BLaER1 treated with 17β-estradiol and CSF1 and Interleukin-3, amounts not matched to agents 10 nM and 100 nM (cell line): ENCODE measurements at regions not wholly inside any gene's neighbourhood (a gene's known extent, or its start where the extent isn't known, plus 50 kb on each side); places are given as distances from the start of the nearest gene placed in this dataset.

Experiments
- H3K27ac ChIP-seq, 11 experiments: shearing (Covaris generic); formaldehyde crosslinking; 2 replicates each; pipeline ENCODE4 v1.8.1; 2022
- H3K27me3 ChIP-seq, 11 experiments: shearing (Covaris generic); formaldehyde crosslinking; 2 replicates each; pipeline ENCODE4 v1.8.1; 2022
- H3K36me3 ChIP-seq, 11 experiments: shearing (Covaris generic); formaldehyde crosslinking; 2 replicates each; pipeline ENCODE4 v1.8.1; 2022
- H3K4me1 ChIP-seq, 10 experiments: shearing (Covaris generic); formaldehyde crosslinking; 2 replicates each; pipeline ENCODE4 v1.8.1; 2022
- H3K4me2 ChIP-seq, 11 experiments: shearing (Covaris generic); formaldehyde crosslinking; 2 replicates each; pipeline ENCODE4 v1.8.1; 2022
- H3K4me3 ChIP-seq, 10 experiments: shearing (Covaris generic); formaldehyde crosslinking; 2 replicates each; pipeline ENCODE4 v1.8.1; 2022
- H3K9ac ChIP-seq, 11 experiments: shearing (Covaris generic); formaldehyde crosslinking; 2 replicates each; pipeline ENCODE4 v1.8.1; 2022
- H3K9me3 ChIP-seq, 11 experiments: shearing (Covaris generic); formaldehyde crosslinking; replicated peaks in 1 of 11; 2 replicates each; pipeline ENCODE4 v1.8.1; 2022
- H4K20me1 ChIP-seq, 11 experiments: shearing (Covaris generic); formaldehyde crosslinking; 2 replicates each; pipeline ENCODE4 v1.8.1; 2022
- Cebpa-rat ChIP-seq, 11 experiments: shearing (Covaris generic); IDR thresholded peaks; 2 replicates each; pipeline ENCODE4 v1.8.1; 2022

GRCh38 chr7:353746-354325 lies 63.9 kb downstream of the FOXL3 start:
- Histone ChIP-seq H3K27me3 (peaks cover 0 to 25% (median 0%) of the 10 kb centered on the region in 11 experiments; a peak in 5 of 22 replicates), H3K36me3 (no peaks in the 10 kb centered on the region; a peak in 3 of 22 replicates), H3K4me2 (peak overlapping the region in 9 of 11 experiments; percentile 86 to 99 (median 94); a peak in 17 of 22 replicates), H3K9ac (peak overlapping the region in 5 of 11 experiments; percentile 18 to 83 (median 79); a peak in 5 of 22 replicates), H3K4me1 (peaks cover 39 to 97% (median 93%) of the 10 kb centered on the region in 10 experiments), H4K20me1 (no peaks in the 10 kb centered on the region; a peak in 1 of 22 replicates), H3K4me3 (no peak overlapping the region), H3K9me3 (peaks cover 0 to 9% (median 7%) of the 10 kb centered on the region in 11 experiments; a peak in 15 of 22 replicates), H3K27ac (peak overlapping the region in 5 of 11 experiments; percentile 83 to 91 (median 85); a peak in 8 of 22 replicates)
- no peak for TF ChIP-seq Cebpa-rat (IDR thresholded peaks at IDR 0.05)

- Histone ChIP-seq H3K27ac (peak overlapping the region in 7 of 11 experiments; percentile 9 to 91 (median 84); a peak in 10 of 22 replicates), H3K4me3 (no peak overlapping the region), H3K36me3 (no peaks in the 10 kb centered on the region; a peak in 1 of 22 replicates), H3K9me3 (peaks cover 0 to 9% (median 7%) of the 10 kb centered on the region in 11 experiments; a peak in 15 of 22 replicates), H3K9ac (peak overlapping the region in 6 of 11 experiments; percentile 15 to 79 (median 44); a peak in 8 of 22 replicates), H3K4me2 (peak overlapping the region in 9 of 11 experiments; percentile 86 to 99 (median 94); a peak in 17 of 22 replicates), H3K4me1 (peaks cover 39 to 97% (median 93%) of the 10 kb centered on the region in 10 experiments), H3K27me3 (peaks cover 0 to 35% (median 0%) of the 10 kb centered on the region in 11 experiments; a peak in 5 of 22 replicates), H4K20me1 (no peaks in the 10 kb centered on the region)
- no peak for TF ChIP-seq Cebpa-rat (IDR thresholded peaks at IDR 0.05)
Measured at GRCh38 chr7:354597-355470, 64.9 kb downstream of the FOXL3 start.

GRCh38 chr7:355568-355967 lies 65.6 kb downstream of the FOXL3 start:
- peaks cover 0 to 42% (median 0%) of the 10 kb centered on the region in 11 experiments; a peak in 5 of 22 replicates for H3K27me3 ChIP-seq

GRCh38 chr7:356087-356486 lies 66.1 kb downstream of the FOXL3 start:
- TF ChIP-seq Cebpa-rat (IDR thresholded peaks at IDR 0.05), result no peak
- peak overlapping the region in 7 of 11 experiments; percentile 83 to 98 (median 93); a peak in 14 of 22 replicates for H3K4me2 ChIP-seq
- H3K27me3 ChIP-seq, result peaks cover 0 to 46% (median 0%) of the 10 kb centered on the region in 11 experiments; a peak in 5 of 22 replicates

More at GRCh38 chr7:355568-355967, 65.6 kb downstream of the FOXL3 start:
- H3K4me1 ChIP-seq, result peaks cover 40 to 97% (median 93%) of the 10 kb centered on the region in 10 experiments
- H3K9ac ChIP-seq, result no peak overlapping the region
- H3K36me3 ChIP-seq, result no peaks in the 10 kb centered on the region
- TF ChIP-seq Cebpa-rat (IDR thresholded peaks at IDR 0.05), result no peak
- H3K4me2 ChIP-seq, result peak overlapping the region in 7 of 11 experiments; percentile 86 to 99 (median 93); a peak in 11 of 22 replicates
- H3K9me3 ChIP-seq, result peaks cover 0 to 9% (median 7%) of the 10 kb centered on the region in 11 experiments; a peak in 15 of 22 replicates
- H4K20me1 ChIP-seq, result no peaks in the 10 kb centered on the region
- peak overlapping the region in 2 of 11 experiments; percentile 84 to 91; a peak in 2 of 22 replicates for H3K27ac ChIP-seq
- H3K4me3 ChIP-seq, result no peak overlapping the region

GRCh38 chr7:356691-357462 lies 66.9 kb downstream of the FOXL3 start:
- Histone ChIP-seq H3K9ac (peak overlapping the region in 5 of 11 experiments; percentile 6 to 51 (median 29); a peak in 6 of 22 replicates), H3K36me3 (no peaks in the 10 kb centered on the region), H3K27me3 (peaks cover 0 to 46% (median 0%) of the 10 kb centered on the region in 11 experiments; a peak in 5 of 22 replicates), H4K20me1 (no peaks in the 10 kb centered on the region), H3K9me3 (peaks cover 0 to 9% (median 7%) of the 10 kb centered on the region in 11 experiments; a peak in 15 of 22 replicates), H3K4me1 (peaks cover 39 to 98% (median 93%) of the 10 kb centered on the region in 10 experiments), H3K4me3 (no peak overlapping the region), H3K27ac (peak overlapping the region in 6 of 11 experiments; percentile 14 to 96 (median 92); a peak in 5 of 22 replicates), H3K4me2 (peak overlapping the region in 9 of 11 experiments; percentile 26 to 98 (median 91); a peak in 18 of 22 replicates)
- TF ChIP-seq Cebpa-rat (IDR thresholded peaks at IDR 0.05), result no peak

More at GRCh38 chr7:356087-356486, 66.1 kb downstream of the FOXL3 start:
- no peak overlapping the region for H3K4me3 ChIP-seq
- no peak overlapping the region for H3K9ac ChIP-seq
- peaks cover 0 to 9% (median 7%) of the 10 kb centered on the region in 11 experiments; a peak in 15 of 22 replicates for H3K9me3 ChIP-seq
- no peaks in the 10 kb centered on the region for H3K36me3 ChIP-seq
- no peaks in the 10 kb centered on the region for H4K20me1 ChIP-seq
- H3K4me1 ChIP-seq, result peaks cover 40 to 98% (median 93%) of the 10 kb centered on the region in 10 experiments
- H3K27ac ChIP-seq, result no peak overlapping the region; a peak in 1 of 22 replicates

GRCh38 chr7:357531-358209 lies 67.7 kb downstream of the FOXL3 start:
- Histone ChIP-seq H3K9me3 (peaks cover 0 to 9% (median 7%) of the 10 kb centered on the region in 11 experiments; a peak in 15 of 22 replicates), H3K27ac (peak overlapping the region in 6 of 11 experiments; percentile 14 to 96 (median 92); a peak in 9 of 22 replicates), H3K27me3 (peaks cover 0 to 46% (median 0%) of the 10 kb centered on the region in 11 experiments; a peak in 5 of 22 replicates), H3K36me3 (no peaks in the 10 kb centered on the region), H4K20me1 (no peaks in the 10 kb centered on the region), H3K4me2 (peak overlapping the region in 9 of 11 experiments; percentile 26 to 98 (median 91); a peak in 18 of 22 replicates), H3K4me1 (peaks cover 39 to 98% (median 93%) of the 10 kb centered on the region in 10 experiments), H3K9ac (peak overlapping the region in 5 of 11 experiments; percentile 6 to 51 (median 29); a peak in 6 of 22 replicates), H3K4me3 (no peak overlapping the region)
- TF ChIP-seq Cebpa-rat (IDR thresholded peaks at IDR 0.05), result no peak

- peaks cover 45 to 98% (median 93%) of the 10 kb centered on the region in 10 experiments for H3K4me1 ChIP-seq
- H3K4me2 ChIP-seq, result peak overlapping the region in 8 of 11 experiments; percentile 83 to 98 (median 92); a peak in 15 of 22 replicates
- peaks cover 0 to 11% (median 7%) of the 10 kb centered on the region in 11 experiments; a peak in 15 of 22 replicates for H3K9me3 ChIP-seq
- peaks cover 0 to 51% (median 0%) of the 10 kb centered on the region in 11 experiments; a peak in 6 of 22 replicates for H3K27me3 ChIP-seq
- H4K20me1 ChIP-seq, result no peaks in the 10 kb centered on the region
- no peak for TF ChIP-seq Cebpa-rat (IDR thresholded peaks at IDR 0.05)
- no peaks in the 10 kb centered on the region for H3K36me3 ChIP-seq
- H3K9ac ChIP-seq, result peak overlapping the region in 5 of 11 experiments; percentile 51 to 86 (median 79); a peak in 6 of 22 replicates
- no peak overlapping the region for H3K4me3 ChIP-seq
- peak overlapping the region in 7 of 11 experiments; percentile 80 to 96 (median 90); a peak in 11 of 22 replicates for H3K27ac ChIP-seq
Measured at GRCh38 chr7:358352-358751, 68.4 kb downstream of the FOXL3 start.
